Mesendoderm (in vitro differentiated cells): ENCODE measurements at regions not wholly inside any gene's neighbourhood (a gene's known extent, or its start where the extent isn't known, plus 50 kb on each side); places are given as distances from the start of the nearest gene placed in this dataset.

Source experiments
- DNase-seq: peaks from one replicate; pipeline ENCODE4 v3.0.0; 2013
- H2AK5ac ChIP-seq: 2 replicates; pipeline ENCODE4 v1.6.1; 2013; ENCODE audit warnings: low read length, inconsistent platforms
- H2BK120ac ChIP-seq: 2 replicates; pipeline ENCODE4 v1.6.1; 2013; ENCODE audit warnings: low read depth, mild to moderate bottlenecking, low read length, moderate library complexity, mixed read lengths
- H2BK15ac ChIP-seq: replicated peaks from 2 replicates; pipeline ENCODE4 v1.6.1; 2013; ENCODE audit warnings: low read depth, mild to moderate bottlenecking, moderate library complexity
- H2BK5ac ChIP-seq: 2 replicates; pipeline ENCODE4 v1.6.1; 2013; ENCODE audit warnings: low read length, inconsistent platforms
- H3K18ac ChIP-seq: 2 replicates; pipeline ENCODE4 v1.6.1; 2013; ENCODE audit warnings: mild to moderate bottlenecking, low read length, mixed read lengths
- H3K23ac ChIP-seq: one replicate; pipeline ENCODE4 v1.6.1; 2013; ENCODE audit warnings: low read length
- H3K27ac ChIP-seq: 2 replicates; pipeline ENCODE4 v1.5.1; 2013; ENCODE audit warnings: low read depth, mild to moderate bottlenecking, inconsistent platforms, low read length, moderate library complexity
- H3K27me3 ChIP-seq: 2 replicates; pipeline ENCODE4 v1.6.1; 2013; ENCODE audit warnings: low read length, control low read depth, mild to moderate bottlenecking, inconsistent platforms; ENCODE audit not compliant: insufficient read depth, poor library complexity
- H3K36me3 ChIP-seq: 2 replicates; pipeline ENCODE4 v1.6.1; 2013; ENCODE audit warnings: low read length, inconsistent platforms; ENCODE audit not compliant: control insufficient read depth, insufficient read depth
- H3K4ac ChIP-seq: one replicate; pipeline ENCODE4 v1.6.1; 2013; ENCODE audit warnings: low read depth, mild to moderate bottlenecking, low read length, moderate library complexity
- H3K4me1 ChIP-seq: 2 replicates; pipeline ENCODE4 v1.6.1; 2013; ENCODE audit warnings: low read depth, low read length, inconsistent platforms; ENCODE audit not compliant: control insufficient read depth
- H3K4me2 ChIP-seq: 2 replicates; pipeline ENCODE4 v1.6.1; 2013; ENCODE audit warnings: low read length
- H3K4me3 ChIP-seq: 2 replicates; pipeline ENCODE4 v1.5.1; 2013; ENCODE audit warnings: mild to moderate bottlenecking, low read length
- H3K56ac ChIP-seq: one replicate; pipeline ENCODE4 v1.6.1; 2013; ENCODE audit warnings: low read length
- H3K79me1 ChIP-seq: 2 replicates; pipeline ENCODE4 v1.6.1; 2013; ENCODE audit warnings: low read length, inconsistent platforms
- H3K79me2 ChIP-seq: 2 replicates; pipeline ENCODE4 v1.6.1; 2013; ENCODE audit warnings: mild to moderate bottlenecking, low read length; ENCODE audit not compliant: control insufficient read depth, insufficient read depth
- H3K9ac ChIP-seq: 2 replicates; pipeline ENCODE4 v1.6.1; 2013; ENCODE audit warnings: low read length, inconsistent platforms
- H4K5ac ChIP-seq: one replicate; pipeline ENCODE4 v1.6.1; 2013; ENCODE audit warnings: low read length
- H4K8ac ChIP-seq: one replicate; pipeline ENCODE4 v1.6.1; 2013; ENCODE audit warnings: low read depth, mild to moderate bottlenecking, control low read depth, low read length, moderate library complexity
- WGBS: extraction: QIAGEN DNeasy Blood & Tissue Kit; methylation state at CpG from one replicate; pipeline ENCODE4 v1.1.7; 2013; ENCODE audit warnings: low lambda C conversion rate, missing lambda C conversion rate; ENCODE audit not compliant: insufficient coverage; ENCODE audit errors: extremely low coverage; 5-methylcytosine and 5-hydroxymethylcytosine counted together

DNA sequence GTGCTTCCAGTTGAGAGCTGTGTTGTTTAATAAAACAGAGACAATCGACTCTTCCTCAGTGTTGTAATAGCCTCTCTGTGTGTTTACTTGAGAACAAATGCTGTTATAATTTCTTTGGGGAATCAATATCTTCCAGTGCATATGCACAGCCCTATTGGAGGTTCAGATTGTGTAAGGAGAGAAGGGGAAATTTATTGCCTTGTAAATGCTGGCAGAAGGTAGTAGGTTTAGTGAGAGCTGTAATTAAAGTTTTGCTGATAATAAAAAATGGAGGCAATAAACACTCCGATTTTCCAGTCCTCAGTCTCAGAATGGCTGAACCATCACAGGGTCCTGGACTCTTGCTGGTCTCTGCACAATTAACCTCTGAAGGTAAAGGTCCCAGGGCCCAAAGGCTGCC is 128.3 kb downstream of the C5orf15 start:
- H3K27ac ChIP-seq: no peak overlapping the region
- H2AK5ac ChIP-seq: no peak overlapping the region
- no peak overlapping the region for H3K4ac ChIP-seq
- no peaks in the 10 kb centered on the region for H3K79me2 ChIP-seq
- H4K8ac ChIP-seq: no peak overlapping the region
- no peak overlapping the region for H4K5ac ChIP-seq
- H3K27me3 ChIP-seq: no peaks in the 10 kb centered on the region
- no CpG with 5 or more reads among the region's 2 CpGs for WGBS
- no peak overlapping the region for H3K18ac ChIP-seq
- no peak overlapping the region for H3K9ac ChIP-seq
- DNase-seq: no peak
- H3K4me1 ChIP-seq: no peaks in the 10 kb centered on the region
- H3K23ac ChIP-seq: no peak overlapping the region
- no peak overlapping the region for H3K4me2 ChIP-seq
- no peak overlapping the region for H3K56ac ChIP-seq
- H3K79me1 ChIP-seq: no peaks in the 10 kb centered on the region
- H2BK15ac ChIP-seq: no peak overlapping the region
- no peak overlapping the region for H3K4me3 ChIP-seq
- no peaks in the 10 kb centered on the region for H3K36me3 ChIP-seq
- H2BK120ac ChIP-seq: no peak overlapping the region
- H2BK5ac ChIP-seq: no peak overlapping the region

- Histone ChIP-seq H3K4ac (no peak overlapping the region), H2BK15ac (no peak overlapping the region), H3K4me3 (no peak overlapping the region), H3K18ac (no peak overlapping the region), H3K4me2 (no peak overlapping the region), H3K79me2 (no peaks in the 10 kb centered on the region), H3K27ac (no peak overlapping the region), H3K23ac (no peak overlapping the region), H3K4me1 (no peaks in the 10 kb centered on the region), H4K5ac (no peak overlapping the region), H3K56ac (no peak overlapping the region), H4K8ac (no peak overlapping the region), H2BK120ac (no peak overlapping the region), H2BK5ac (no peak overlapping the region), H3K27me3 (no peaks in the 10 kb centered on the region), H3K36me3 (no peaks in the 10 kb centered on the region), H3K9ac (no peak overlapping the region), H3K79me1 (no peaks in the 10 kb centered on the region), H2AK5ac (no peak overlapping the region)
- DNase-seq: no peak
- no CpG with 5 or more reads among the region's 3 CpGs for WGBS
These were observed 128.7 kb downstream of the C5orf15 start for GRCh38 chr5:133839721-133840120.

DNA sequence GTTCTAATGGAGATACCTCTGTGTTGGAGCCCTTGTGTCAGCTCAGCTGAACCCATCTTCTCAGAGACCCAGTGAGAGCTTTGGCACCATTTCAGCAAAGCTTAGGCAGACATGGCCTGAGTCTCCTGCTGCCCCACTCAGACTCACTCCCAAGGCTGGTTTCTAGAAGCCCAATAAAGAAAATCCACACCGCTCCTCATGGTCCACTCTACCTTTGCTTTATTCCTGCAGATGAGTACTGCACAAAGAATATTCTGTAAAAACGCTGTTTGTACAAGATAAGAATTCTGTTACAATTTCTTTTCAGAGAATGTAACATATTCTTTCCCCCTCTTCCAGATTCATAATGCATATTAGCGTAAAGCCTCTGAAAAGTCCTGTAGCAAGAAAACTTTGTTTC is 129.3 kb downstream of the C5orf15 start:
- no peak overlapping the region for H3K23ac ChIP-seq
- H3K27me3 ChIP-seq: no peaks in the 10 kb centered on the region
- no peak overlapping the region for H3K4ac ChIP-seq
- no peak overlapping the region for H4K8ac ChIP-seq
- H2BK15ac ChIP-seq: no peak overlapping the region
- no peak overlapping the region for H2BK120ac ChIP-seq
- H3K18ac ChIP-seq: no peak overlapping the region
- no peak overlapping the region for H3K4me2 ChIP-seq
- no peaks in the 10 kb centered on the region for H3K36me3 ChIP-seq
- H3K79me1 ChIP-seq: no peaks in the 10 kb centered on the region
- H4K5ac ChIP-seq: no peak overlapping the region
- no CpG with 5 or more reads among the region's 3 CpGs for WGBS
- no peaks in the 10 kb centered on the region for H3K4me1 ChIP-seq
- no peak overlapping the region for H3K27ac ChIP-seq
- DNase-seq: no peak
- H3K9ac ChIP-seq: no peak overlapping the region
- H3K4me3 ChIP-seq: no peak overlapping the region
- H2BK5ac ChIP-seq: no peak overlapping the region
- H3K79me2 ChIP-seq: no peaks in the 10 kb centered on the region
- H3K56ac ChIP-seq: no peak overlapping the region
- H2AK5ac ChIP-seq: no peak overlapping the region

GRCh38 chr5:133838286-133838685 is 130.1 kb downstream of the C5orf15 start:
- Histone ChIP-seq H3K27me3 (no peaks in the 10 kb centered on the region), H2AK5ac (no peak overlapping the region), H3K79me1 (no peaks in the 10 kb centered on the region), H3K18ac (no peak overlapping the region), H2BK15ac (no peak overlapping the region), H3K4me2 (no peak overlapping the region), H3K56ac (no peak overlapping the region), H2BK120ac (no peak overlapping the region), H3K27ac (no peak overlapping the region), H3K4me1 (no peaks in the 10 kb centered on the region), H3K79me2 (no peaks in the 10 kb centered on the region), H3K4me3 (no peak overlapping the region), H2BK5ac (no peak overlapping the region), H4K5ac (no peak overlapping the region), H4K8ac (no peak overlapping the region), H3K23ac (no peak overlapping the region), H3K4ac (no peak overlapping the region), H3K36me3 (no peaks in the 10 kb centered on the region), H3K9ac (no peak overlapping the region)
- WGBS: no CpG with 5 or more reads among the region's 3 CpGs
- no peak for DNase-seq

GRCh38 chr5:133831491-133832224 is 136.8 kb downstream of the C5orf15 start:
- no peak overlapping the region for H2BK120ac ChIP-seq
- peak overlapping the region; percentile 56 for H2BK5ac ChIP-seq
- no peak overlapping the region for H2BK15ac ChIP-seq
- no peaks in the 10 kb centered on the region for H3K79me2 ChIP-seq
- H3K4ac ChIP-seq: no peak overlapping the region
- no peak overlapping the region for H4K5ac ChIP-seq
- H3K4me3 ChIP-seq: no peak overlapping the region
- H3K23ac ChIP-seq: no peak overlapping the region
- peak; percentile 73 for DNase-seq
- H3K18ac ChIP-seq: peak overlapping the region; percentile 78
- no peaks in the 10 kb centered on the region for H3K79me1 ChIP-seq
- no peak overlapping the region for H3K9ac ChIP-seq
- no peaks in the 10 kb centered on the region for H3K27me3 ChIP-seq
- peak overlapping the region; percentile 36 for H3K56ac ChIP-seq
- no CpG with 5 or more reads among the region's 12 CpGs for WGBS
- no peak overlapping the region for H2AK5ac ChIP-seq
- peak overlapping the region; percentile 57 for H3K27ac ChIP-seq
- H3K4me1 ChIP-seq: no peaks in the 10 kb centered on the region
- H3K4me2 ChIP-seq: no peak overlapping the region
- H3K36me3 ChIP-seq: no peaks in the 10 kb centered on the region
- no peak overlapping the region for H4K8ac ChIP-seq

DNA sequence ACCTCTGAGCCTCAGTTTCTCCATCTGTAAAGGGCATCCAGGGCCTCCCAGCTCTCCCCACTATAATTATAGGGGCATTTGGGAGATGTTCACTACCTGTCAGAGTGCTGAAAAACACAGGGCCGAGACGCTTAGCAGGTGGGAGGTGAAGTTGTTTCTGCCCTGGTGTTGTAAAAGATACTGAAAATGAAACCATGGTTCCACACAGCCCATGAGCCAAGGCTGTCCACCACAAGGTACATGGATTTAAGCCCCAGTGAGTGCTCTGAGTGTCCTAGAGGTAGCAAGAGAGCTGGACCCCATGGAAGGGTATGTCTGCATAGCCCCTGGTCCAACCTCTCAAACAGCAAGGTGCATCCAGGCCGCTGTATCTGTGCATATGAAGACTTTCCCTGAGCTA is 137.5 kb downstream of the C5orf15 start:
- no peaks in the 10 kb centered on the region for H3K79me1 ChIP-seq
- WGBS: no CpG with 5 or more reads among the region's 3 CpGs
- no peak overlapping the region for H3K4me2 ChIP-seq
- H3K18ac ChIP-seq: no peak overlapping the region
- H3K4me3 ChIP-seq: no peak overlapping the region
- no peaks in the 10 kb centered on the region for H3K27me3 ChIP-seq
- H3K36me3 ChIP-seq: no peaks in the 10 kb centered on the region
- H2AK5ac ChIP-seq: no peak overlapping the region
- no peak overlapping the region for H2BK5ac ChIP-seq
- no peak overlapping the region for H3K23ac ChIP-seq
- H2BK15ac ChIP-seq: no peak overlapping the region
- no peak overlapping the region for H3K56ac ChIP-seq
- H3K4me1 ChIP-seq: no peaks in the 10 kb centered on the region
- DNase-seq: no peak
- H3K79me2 ChIP-seq: no peaks in the 10 kb centered on the region
- H3K9ac ChIP-seq: no peak overlapping the region
- no peak overlapping the region for H3K27ac ChIP-seq
- no peak overlapping the region for H3K4ac ChIP-seq
- H2BK120ac ChIP-seq: no peak overlapping the region
- H4K8ac ChIP-seq: no peak overlapping the region
- no peak overlapping the region for H4K5ac ChIP-seq
